ENCODE measurements at regions not wholly inside any gene's neighbourhood (a gene's known extent, or its start where the extent isn't known, plus 50 kb on each side); places are given as distances from the start of the nearest gene placed in this dataset.

DNA sequence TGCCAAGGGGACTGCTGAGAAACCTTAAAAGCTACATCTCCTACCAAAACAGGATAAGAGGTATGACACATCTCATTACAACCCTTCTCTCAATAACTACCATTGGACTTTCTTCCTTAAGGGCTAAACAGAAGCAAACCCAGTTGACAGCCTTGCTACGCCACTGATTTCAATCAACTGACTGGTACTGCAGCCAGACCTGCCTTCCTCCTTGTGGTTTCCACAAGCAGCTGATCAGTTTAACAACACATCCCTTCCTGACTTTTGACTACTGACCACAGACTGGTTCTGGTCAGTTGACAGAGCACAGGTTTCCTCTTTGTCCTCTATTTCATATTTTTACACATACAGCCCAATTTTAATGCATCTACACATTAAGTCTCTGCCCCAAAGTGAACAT is 108.8 kb downstream of the ADAMTS1 start:
- Histone ChIP-seq H3K9me3 (ENCODE audit: control insufficient read depth, low read depth, low read length) (no peaks in the 10 kb centered on the region), H3K36me3 (ENCODE audit: control insufficient read depth in 2 of 2, extremely low read depth in 1 of 2, insufficient read depth in 2 of 2, low read length in 2 of 2) (no peaks in the 10 kb centered on the region), H3K4me2 (ENCODE audit: control insufficient read depth, extremely low read depth, insufficient read depth, low read depth, low read length) (no peak overlapping the region), H3K4me1 (ENCODE audit: control insufficient read depth, extremely low read depth, insufficient read depth, low read length) (no peaks in the 10 kb centered on the region), H3K4me3 (ENCODE audit: control insufficient read depth in 2 of 3, extremely low read depth in 1 of 3, insufficient read depth in 2 of 3, low read depth in 1 of 3, low read length in 3 of 3) (no peak overlapping the region), H3K79me2 (ENCODE audit: control insufficient read depth, insufficient read depth, low read length) (no peaks in the 10 kb centered on the region), H3K27me3 (ENCODE audit: control insufficient read depth, extremely low read depth, insufficient read depth, low read length) (peaks cover 6% of the 10 kb centered on the region), H4K20me1 (ENCODE audit: control insufficient read depth, extremely low read depth, insufficient read depth, low read length) (no peaks in the 10 kb centered on the region), H2AFZ (ENCODE audit: control insufficient read depth, low read length) (no peak overlapping the region), H3K9ac (ENCODE audit: control insufficient read depth, extremely low read depth, insufficient read depth, low read length) (no peak overlapping the region), H3K27ac (ENCODE audit: control insufficient read depth, insufficient read depth, low read length) (no peak overlapping the region), H3K9me1 (ENCODE audit: control insufficient read depth, extremely low read depth, insufficient read depth, low read length) (no peaks in the 10 kb centered on the region)
- dilution Hi-C loops (cut with MboI; ENCODE audit: extremely low pct_ligation_motif_present, low sequenced_read_pairs), result no loop called here
- FAIRE-seq, result no peak
- DNase-seq (ENCODE audit: low read depth, low spot score), result no peak
- TF ChIP-seq EZH2 (IDR thresholded peaks at IDR 0.05; ENCODE audit: low read length), result no peak
- TF ChIP-seq, protein P1, sequence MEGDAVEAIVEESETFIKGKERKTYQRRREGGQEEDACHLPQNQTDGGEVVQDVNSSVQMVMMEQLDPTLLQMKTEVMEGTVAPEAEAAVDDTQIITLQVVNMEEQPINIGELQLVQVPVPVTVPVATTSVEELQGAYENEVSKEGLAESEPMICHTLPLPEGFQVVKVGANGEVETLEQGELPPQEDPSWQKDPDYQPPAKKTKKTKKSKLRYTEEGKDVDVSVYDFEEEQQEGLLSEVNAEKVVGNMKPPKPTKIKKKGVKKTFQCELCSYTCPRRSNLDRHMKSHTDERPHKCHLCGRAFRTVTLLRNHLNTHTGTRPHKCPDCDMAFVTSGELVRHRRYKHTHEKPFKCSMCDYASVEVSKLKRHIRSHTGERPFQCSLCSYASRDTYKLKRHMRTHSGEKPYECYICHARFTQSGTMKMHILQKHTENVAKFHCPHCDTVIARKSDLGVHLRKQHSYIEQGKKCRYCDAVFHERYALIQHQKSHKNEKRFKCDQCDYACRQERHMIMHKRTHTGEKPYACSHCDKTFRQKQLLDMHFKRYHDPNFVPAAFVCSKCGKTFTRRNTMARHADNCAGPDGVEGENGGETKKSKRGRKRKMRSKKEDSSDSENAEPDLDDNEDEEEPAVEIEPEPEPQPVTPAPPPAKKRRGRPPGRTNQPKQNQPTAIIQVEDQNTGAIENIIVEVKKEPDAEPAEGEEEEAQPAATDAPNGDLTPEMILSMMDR (optimal IDR thresholded peaks at IDR 0.05 in 1 of 3, IDR thresholded peaks at IDR 0.05 in 1 of 3, conservative IDR thresholded peaks at IDR 0.05 in 1 of 3; ENCODE audit: extremely low read depth in 1 of 3, insufficient read depth in 2 of 3, low read length in 3 of 3), result no peak

DNA sequence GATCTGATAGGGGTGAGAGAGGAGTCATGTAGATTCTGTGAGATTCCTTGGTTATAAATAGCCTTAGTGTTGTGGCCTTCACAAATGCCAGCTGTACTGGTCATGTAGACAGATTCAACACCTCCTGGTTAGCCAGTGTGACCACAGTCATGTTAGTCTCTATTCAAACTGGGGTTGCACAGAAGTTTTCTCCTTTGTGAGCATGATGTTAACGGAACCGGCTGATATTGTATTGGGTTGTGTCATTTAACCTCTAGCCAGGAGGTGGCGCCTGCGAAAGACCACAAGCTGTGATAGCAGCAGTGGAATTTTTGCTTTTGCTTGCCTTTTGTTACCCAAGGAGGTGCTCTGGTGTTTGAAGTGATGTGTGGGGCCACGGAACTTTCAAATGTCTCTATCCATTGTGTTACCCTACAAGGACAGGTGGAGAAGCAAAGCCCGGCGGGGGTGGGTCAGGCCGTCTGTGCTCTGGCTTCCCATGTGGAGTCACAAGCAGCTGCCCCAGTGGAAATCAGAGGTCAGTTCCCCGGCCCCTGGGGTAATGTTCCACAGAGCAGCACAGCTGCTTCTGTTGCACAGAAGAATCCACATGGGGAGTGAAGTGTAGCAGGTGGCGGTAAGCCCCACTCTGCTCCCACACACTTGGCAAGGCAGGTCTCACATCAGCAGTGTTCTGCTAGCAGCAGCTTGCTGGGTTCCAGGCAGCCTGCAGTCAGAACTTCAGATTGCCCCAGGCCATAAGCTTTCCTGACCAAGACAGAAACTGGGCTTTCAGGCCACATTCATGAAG is 112.6 kb downstream of the ADAMTS1 start:
- Histone ChIP-seq H4K20me1 (ENCODE audit: control insufficient read depth, extremely low read depth, insufficient read depth, low read length) (no peaks in the 10 kb centered on the region), H3K27me3 (ENCODE audit: control insufficient read depth, extremely low read depth, insufficient read depth, low read length) (peaks cover 6% of the 10 kb centered on the region), H3K36me3 (ENCODE audit: control insufficient read depth in 2 of 2, extremely low read depth in 1 of 2, insufficient read depth in 2 of 2, low read length in 2 of 2) (no peaks in the 10 kb centered on the region), H3K4me2 (ENCODE audit: control insufficient read depth, extremely low read depth, insufficient read depth, low read depth, low read length) (no peak overlapping the region), H3K9me3 (ENCODE audit: control insufficient read depth, low read depth, low read length) (no peaks in the 10 kb centered on the region), H3K4me3 (ENCODE audit: control insufficient read depth in 2 of 3, extremely low read depth in 1 of 3, insufficient read depth in 2 of 3, low read depth in 1 of 3, low read length in 3 of 3) (no peak overlapping the region), H3K79me2 (ENCODE audit: control insufficient read depth, insufficient read depth, low read length) (no peaks in the 10 kb centered on the region), H3K9ac (ENCODE audit: control insufficient read depth, extremely low read depth, insufficient read depth, low read length) (no peak overlapping the region), H3K4me1 (ENCODE audit: control insufficient read depth, extremely low read depth, insufficient read depth, low read length) (no peaks in the 10 kb centered on the region), H3K9me1 (ENCODE audit: control insufficient read depth, extremely low read depth, insufficient read depth, low read length) (no peaks in the 10 kb centered on the region), H3K27ac (ENCODE audit: control insufficient read depth, insufficient read depth, low read length) (no peak overlapping the region), H2AFZ (ENCODE audit: control insufficient read depth, low read length) (no peak overlapping the region)
- dilution Hi-C loops (cut with MboI; ENCODE audit: extremely low pct_ligation_motif_present, low sequenced_read_pairs), result no loop called here
- no peak for DNase-seq (ENCODE audit: low read depth, low spot score)
- no peak for FAIRE-seq
- no peak for TF ChIP-seq EZH2 (IDR thresholded peaks at IDR 0.05; ENCODE audit: low read length)
- TF ChIP-seq, protein P1 (optimal IDR thresholded peaks at IDR 0.05 in 1 of 3, IDR thresholded peaks at IDR 0.05 in 1 of 3, conservative IDR thresholded peaks at IDR 0.05 in 1 of 3; ENCODE audit: extremely low read depth in 1 of 3, insufficient read depth in 2 of 3, low read length in 3 of 3), result peak; percentile 67 to 76 (median 70)
